22Rv1 (cell line): ENCODE measurements at regions not wholly inside any gene's neighbourhood (a gene's known extent, or its start where the extent isn't known, plus 50 kb on each side); places are given as distances from the start of the nearest gene placed in this dataset.
A peak's percentile ranks its signal among the peaks of the same experiment; 100 is the strongest.

Experiments used
- H3K27ac ChIP-seq: fragments of 450-650 bp; 2 replicates; pipeline ENCODE4 v1.5.1; 2017
- ZFX ChIP-seq: fragments of 450-650 bp; IDR thresholded peaks from 2 replicates; pipeline ENCODE4 v1.6.1; 2017; ENCODE audit warnings: antibody characterized with exemption, borderline replicate concordance
- TF ChIP-seq, protein P1 (sequence below): fragments of 450-650 bp; IDR thresholded peaks from 2 replicates; pipeline ENCODE4 v1.5.1; 2017; ENCODE audit warnings: mild to moderate bottlenecking

DNA sequence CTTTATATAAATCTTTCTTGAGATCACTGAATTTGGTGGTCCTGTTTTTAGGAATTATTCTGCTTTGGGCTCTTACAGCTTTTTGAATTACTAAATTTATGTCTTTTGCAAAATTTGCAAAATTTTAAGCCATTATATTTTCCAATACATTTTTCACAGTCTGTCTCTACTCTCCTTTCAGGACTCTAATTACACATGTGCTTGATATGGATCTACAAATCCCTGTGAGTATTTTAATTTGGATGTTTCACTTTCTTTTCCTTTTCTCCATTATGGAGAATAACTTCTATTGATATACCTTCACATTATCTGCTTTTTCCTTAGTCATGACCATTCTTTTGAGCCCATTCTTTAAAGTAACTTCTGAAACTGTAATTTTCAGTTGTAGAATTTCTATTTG is 315.4 kb downstream of the DCAF12L2 start:
- TF ChIP-seq, protein P1, sequence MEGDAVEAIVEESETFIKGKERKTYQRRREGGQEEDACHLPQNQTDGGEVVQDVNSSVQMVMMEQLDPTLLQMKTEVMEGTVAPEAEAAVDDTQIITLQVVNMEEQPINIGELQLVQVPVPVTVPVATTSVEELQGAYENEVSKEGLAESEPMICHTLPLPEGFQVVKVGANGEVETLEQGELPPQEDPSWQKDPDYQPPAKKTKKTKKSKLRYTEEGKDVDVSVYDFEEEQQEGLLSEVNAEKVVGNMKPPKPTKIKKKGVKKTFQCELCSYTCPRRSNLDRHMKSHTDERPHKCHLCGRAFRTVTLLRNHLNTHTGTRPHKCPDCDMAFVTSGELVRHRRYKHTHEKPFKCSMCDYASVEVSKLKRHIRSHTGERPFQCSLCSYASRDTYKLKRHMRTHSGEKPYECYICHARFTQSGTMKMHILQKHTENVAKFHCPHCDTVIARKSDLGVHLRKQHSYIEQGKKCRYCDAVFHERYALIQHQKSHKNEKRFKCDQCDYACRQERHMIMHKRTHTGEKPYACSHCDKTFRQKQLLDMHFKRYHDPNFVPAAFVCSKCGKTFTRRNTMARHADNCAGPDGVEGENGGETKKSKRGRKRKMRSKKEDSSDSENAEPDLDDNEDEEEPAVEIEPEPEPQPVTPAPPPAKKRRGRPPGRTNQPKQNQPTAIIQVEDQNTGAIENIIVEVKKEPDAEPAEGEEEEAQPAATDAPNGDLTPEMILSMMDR, result no peak
- no peak for TF ChIP-seq ZFX
- H3K27ac ChIP-seq, result no peak overlapping the region

DNA sequence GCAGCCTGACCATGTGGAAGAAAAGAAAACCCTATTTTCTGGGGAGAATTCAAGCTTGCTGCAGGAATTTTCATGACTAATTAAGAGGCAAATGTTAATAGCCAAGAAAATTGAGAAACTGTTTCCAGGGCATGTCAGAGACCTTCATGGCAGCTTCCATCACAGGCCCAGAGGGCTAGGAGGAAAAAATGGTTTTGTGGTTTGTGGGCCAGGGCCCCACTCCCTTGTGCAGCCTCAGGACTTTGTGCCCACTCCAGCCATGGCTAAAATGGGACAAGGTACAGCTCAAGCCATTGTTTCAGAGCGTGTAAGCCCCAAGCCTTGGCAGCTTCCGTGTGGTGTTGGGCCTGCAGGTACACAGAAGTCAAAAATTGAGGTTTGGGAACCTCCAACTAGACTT is 282.9 kb downstream of the DCAF12L2 start:
- TF ChIP-seq, protein P1, result no peak
- no peak for TF ChIP-seq ZFX
- H3K27ac ChIP-seq, result no peak overlapping the region

DNA sequence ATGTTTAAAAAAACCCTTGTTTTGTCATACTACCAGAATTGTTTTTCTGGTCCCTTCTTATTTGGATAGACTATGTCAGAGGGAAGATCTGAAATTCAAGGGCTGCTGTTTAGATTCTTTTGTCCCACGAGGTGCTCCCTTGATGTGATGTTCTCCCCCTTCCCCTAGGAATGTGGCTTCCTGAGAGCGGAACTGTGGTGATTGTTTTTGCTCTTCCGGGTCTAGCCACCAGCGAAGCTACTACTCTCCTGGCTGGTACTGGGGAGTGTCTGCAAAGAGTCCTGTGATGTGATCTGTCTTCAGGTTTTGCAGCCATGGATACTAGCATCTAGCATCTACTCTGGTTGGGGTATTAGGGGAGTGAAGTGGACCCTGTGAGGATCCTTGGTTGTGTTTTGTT is 271.1 kb downstream of the DCAF12L2 start:
- H3K27ac ChIP-seq, result 0 out of 2 replicates have a peak overlapping the region, but pooled peaks have one; percentile 25
- no peak for TF ChIP-seq ZFX
- TF ChIP-seq, protein P1, result no peak

DNA sequence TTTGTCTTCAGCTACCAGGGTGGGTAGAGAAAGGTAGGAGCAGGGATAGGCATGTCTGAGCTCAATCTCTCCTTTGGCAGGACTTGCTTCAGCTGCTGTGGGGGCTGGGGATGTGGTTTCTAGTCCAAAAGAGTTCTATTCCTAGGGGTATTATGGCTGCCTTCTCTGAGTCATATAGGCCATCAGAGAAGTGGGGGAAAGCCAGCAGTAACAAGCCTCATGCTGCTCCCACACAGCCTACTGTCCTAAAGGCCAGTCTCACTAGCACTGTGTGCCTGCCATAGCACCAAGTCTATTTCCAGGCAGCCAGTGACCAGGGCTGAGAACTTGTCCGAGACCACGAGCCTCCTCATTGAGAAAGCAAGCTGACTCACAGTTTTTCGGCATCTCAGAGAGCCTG is 270.6 kb downstream of the DCAF12L2 start:
- H3K27ac ChIP-seq, result no peak overlapping the region
- TF ChIP-seq, protein P1, result no peak
- TF ChIP-seq ZFX, result no peak

DNA sequence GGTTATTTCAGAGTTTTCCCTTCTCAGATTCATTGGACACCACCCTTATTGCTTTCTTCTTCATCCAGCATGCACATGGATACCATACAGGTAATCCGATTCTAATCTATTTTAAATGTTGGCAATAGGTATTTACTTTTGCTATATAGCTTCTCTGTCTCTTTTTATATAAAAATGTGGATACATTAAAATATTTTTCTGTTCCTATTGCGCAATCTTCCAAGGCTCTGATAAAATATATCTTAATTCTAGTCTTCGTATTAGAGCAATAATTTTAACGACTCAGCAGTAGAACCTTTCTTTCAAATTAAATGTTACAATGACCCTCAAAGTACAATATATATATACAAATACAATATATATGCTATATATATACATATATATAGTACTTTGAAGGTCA is 239.8 kb downstream of the DCAF12L2 start:
- no peak overlapping the region for H3K27ac ChIP-seq
- TF ChIP-seq, protein P1, result no peak

DNA sequence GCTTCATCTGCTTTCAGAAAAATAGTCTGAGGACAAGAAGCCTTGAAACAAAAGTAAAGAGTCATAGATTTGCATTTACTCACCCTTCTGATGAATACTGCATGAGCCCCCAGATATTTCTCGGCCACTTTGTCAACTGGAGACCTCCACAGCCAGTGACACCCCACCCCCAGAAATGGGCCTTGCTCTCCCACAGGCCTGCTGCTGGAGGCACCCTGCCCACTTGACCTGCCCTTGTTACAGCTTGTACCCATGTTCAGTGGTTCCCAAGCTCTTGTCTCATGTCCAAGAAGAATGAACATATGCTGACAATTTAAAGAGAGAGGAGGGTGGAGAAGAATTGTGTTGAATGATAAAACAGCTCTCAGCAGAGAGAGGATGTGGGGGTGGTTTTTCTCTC is 225.1 kb downstream of the DCAF12L2 start:
- TF ChIP-seq ZFX, result no peak
- TF ChIP-seq, protein P1, result no peak
- H3K27ac ChIP-seq, result no peak overlapping the region

DNA sequence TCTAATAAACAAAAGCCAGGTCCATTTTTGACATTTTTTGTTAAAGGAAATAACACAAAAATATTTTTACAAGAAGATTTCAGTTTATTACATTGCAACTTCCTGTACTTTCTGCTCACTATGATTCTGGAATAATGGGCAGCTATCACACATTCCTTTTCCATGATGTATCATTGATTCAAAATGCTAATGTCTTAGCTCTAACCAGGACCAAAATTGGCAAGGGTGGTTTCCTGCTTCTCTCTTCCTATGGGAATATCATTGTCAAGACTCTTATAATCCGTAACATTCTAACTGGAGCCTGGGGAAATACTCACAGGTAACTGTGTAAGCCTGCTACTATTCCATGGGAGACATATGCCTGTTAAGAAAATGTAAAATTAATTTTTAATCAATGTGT is 218.6 kb downstream of the DCAF12L2 start:
- no peak overlapping the region for H3K27ac ChIP-seq
- no peak for TF ChIP-seq ZFX
- TF ChIP-seq, protein P1, result no peak
